ENCODE measurements at regions not wholly inside any gene's neighbourhood (a gene's known extent, or its start where the extent isn't known, plus 50 kb on each side); places are given as distances from the start of the nearest gene placed in this dataset.
"Not testable (repeated sequence)": the region's sequence is repeated elsewhere in the genome, so short reads cannot be mapped to it uniquely, and the experiment has no call there.

DNA sequence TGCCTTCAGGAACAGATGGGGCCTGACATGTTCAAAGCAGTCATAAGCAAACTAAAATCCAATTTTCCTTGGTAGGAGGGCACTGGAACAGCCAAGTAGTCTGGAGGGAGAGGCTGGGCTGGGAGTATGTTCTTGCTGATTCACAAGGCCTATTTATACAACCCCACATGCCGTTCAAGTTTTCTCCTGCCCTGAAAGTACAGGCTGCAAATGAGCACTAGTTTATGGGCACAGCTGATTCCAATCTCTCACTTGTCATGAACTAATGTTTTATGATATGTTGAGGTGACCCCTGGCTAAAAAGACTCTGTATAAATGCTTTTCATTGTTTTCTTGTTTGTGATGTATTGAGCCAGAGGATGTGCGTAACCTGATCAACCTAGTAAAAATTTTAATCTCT, 183.4 kb upstream of the SRD5A2 start:
- no peak overlapping the region for H3K4me3 ChIP-seq (ENCODE audit: control insufficient read depth, low read depth, low read length)
- TF ChIP-seq, protein P1, sequence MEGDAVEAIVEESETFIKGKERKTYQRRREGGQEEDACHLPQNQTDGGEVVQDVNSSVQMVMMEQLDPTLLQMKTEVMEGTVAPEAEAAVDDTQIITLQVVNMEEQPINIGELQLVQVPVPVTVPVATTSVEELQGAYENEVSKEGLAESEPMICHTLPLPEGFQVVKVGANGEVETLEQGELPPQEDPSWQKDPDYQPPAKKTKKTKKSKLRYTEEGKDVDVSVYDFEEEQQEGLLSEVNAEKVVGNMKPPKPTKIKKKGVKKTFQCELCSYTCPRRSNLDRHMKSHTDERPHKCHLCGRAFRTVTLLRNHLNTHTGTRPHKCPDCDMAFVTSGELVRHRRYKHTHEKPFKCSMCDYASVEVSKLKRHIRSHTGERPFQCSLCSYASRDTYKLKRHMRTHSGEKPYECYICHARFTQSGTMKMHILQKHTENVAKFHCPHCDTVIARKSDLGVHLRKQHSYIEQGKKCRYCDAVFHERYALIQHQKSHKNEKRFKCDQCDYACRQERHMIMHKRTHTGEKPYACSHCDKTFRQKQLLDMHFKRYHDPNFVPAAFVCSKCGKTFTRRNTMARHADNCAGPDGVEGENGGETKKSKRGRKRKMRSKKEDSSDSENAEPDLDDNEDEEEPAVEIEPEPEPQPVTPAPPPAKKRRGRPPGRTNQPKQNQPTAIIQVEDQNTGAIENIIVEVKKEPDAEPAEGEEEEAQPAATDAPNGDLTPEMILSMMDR (conservative IDR thresholded peaks at IDR 0.05; ENCODE audit: control insufficient read depth, insufficient read depth, low read depth, low read length): no peak
- DNase-seq (ENCODE audit: low read depth): peak; percentile 0

GRCh38 chr2:31762085-31762484, 181.3 kb upstream of the SRD5A2 start:
- no peak overlapping the region for H3K4me3 ChIP-seq (ENCODE audit: control insufficient read depth, low read depth, low read length)
- no peak for DNase-seq (ENCODE audit: low read depth)
- TF ChIP-seq, protein P1 (conservative IDR thresholded peaks at IDR 0.05; ENCODE audit: control insufficient read depth, insufficient read depth, low read depth, low read length): no peak

DNA sequence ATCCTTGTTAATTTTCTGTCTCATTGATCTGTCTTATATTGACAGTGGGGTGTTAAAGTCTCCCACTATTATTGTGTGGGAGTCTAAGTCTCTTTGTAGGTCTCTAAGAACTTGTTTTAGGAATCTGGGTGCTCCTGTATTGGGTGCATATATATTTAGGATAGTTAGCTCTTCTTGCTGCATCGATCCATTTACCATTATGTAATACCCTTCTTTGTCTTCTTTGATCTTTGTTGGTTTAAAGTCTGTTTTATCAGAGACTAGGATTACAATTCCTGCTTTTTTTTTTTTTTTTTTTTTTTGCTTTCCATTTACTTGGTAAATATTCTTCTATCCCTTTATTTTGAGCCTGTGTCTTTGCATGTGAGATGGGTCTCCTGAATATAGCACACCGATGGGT, 176.6 kb upstream of the SRD5A2 start:
- not testable (repeated sequence) for H3K4me3 ChIP-seq (ENCODE audit: control insufficient read depth, low read depth, low read length); DNase-seq (ENCODE audit: low read depth)

DNA sequence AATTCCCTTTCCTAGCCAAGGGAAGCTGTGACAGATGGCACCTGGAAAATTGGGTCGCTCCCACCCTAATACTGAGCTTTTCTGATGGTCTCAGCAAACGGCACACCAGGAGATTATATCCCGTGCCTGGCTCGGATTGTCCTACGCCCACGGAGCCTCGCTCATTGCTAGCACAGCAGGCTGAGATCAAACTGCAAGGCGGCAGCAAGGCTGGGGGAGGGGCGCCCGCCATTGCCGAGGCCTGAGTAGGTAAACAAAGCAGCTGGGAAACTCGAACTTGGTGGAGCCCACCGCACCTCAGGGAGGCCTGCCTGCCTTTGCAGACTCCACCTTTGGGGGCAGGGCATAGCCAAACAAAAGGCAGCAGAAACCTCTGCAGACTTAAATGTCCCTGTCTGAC, 168.0 kb upstream of the SRD5A2 start:
- not testable (repeated sequence) for DNase-seq (ENCODE audit: low read depth); H3K4me3 ChIP-seq (ENCODE audit: control insufficient read depth, low read depth, low read length)

DNA sequence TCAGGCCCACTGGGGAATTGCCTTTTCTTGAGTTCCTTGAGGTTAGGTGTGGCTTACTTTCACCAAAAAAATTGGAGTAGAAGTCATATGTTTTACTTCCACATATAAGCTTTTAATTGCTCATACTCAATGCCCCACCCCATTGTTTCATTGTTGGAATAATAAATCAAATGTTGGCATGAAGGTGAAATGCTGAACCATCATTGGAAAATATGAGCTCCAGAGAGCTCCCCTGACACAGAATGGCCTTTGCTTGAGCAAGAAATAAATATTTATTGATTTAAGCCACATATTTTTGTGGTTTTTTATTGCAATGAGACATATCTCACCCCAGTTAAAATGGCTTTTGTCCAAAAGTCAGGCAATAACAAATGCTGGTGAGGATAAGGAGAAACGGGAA, 167.3 kb upstream of the SRD5A2 start:
- no peak overlapping the region for H3K4me3 ChIP-seq (ENCODE audit: control insufficient read depth, low read depth, low read length)
- TF ChIP-seq, protein P1 (conservative IDR thresholded peaks at IDR 0.05; ENCODE audit: control insufficient read depth, insufficient read depth, low read depth, low read length): no peak
- no peak for DNase-seq (ENCODE audit: low read depth)

DNA sequence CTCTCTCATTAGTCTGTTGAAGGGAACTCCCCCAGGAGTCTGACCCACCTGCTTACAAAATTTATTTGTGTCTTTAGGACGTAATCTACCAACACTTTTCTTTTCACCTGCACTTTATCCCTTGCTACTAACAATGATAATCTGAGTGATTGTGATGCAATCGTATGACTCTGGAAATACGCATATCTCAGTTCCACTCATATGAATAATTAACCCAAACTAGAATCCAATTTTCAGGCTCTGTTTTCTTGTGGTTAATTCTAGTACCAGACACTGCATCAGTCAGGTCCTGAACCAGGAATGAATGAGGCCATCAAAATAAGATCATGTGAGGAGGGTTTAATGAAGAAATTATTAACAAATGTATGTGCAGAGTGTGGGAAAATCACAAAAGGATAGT, 158.4 kb upstream of the SRD5A2 start:
- TF ChIP-seq, protein P1 (conservative IDR thresholded peaks at IDR 0.05; ENCODE audit: control insufficient read depth, insufficient read depth, low read depth, low read length): no peak
- DNase-seq (ENCODE audit: low read depth): no peak
- no peak overlapping the region for H3K4me3 ChIP-seq (ENCODE audit: control insufficient read depth, low read depth, low read length)

DNA sequence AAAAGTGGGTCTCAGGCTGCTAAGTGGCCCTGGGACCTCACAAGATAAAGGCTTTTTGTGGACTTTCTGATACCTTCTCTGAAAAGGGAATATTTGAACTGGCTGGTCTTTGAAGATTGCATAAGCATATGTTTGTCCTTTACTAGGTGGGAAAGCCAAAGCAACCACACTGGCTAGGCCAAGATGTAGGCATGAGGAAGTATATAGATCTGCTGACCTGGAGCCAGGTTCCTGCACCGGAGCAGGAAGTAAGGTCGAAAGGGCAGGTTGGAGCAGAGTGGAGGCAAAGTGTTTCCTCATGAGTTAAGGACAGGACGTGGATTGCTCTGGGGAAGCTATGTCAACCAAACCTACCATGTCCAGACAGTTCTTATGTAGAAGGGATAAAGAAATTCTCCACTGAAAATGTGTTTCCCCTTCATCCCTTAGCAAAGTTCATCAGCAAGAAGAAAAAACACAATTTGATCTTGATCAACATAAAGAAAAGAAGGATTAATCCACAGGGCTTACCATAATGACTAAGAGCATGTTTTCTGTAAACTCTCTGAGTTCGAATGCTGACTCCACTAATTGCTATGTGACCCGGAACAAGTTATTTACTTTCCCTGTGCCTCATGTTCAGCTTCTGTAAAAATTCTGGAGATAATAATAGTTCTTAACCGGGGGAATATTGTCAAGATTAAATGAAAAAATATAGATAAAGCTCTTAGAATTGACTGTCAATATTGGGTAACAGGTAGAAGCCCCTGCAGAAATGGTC, 156.1 kb upstream of the SRD5A2 start:
- TF ChIP-seq, protein P1 (conservative IDR thresholded peaks at IDR 0.05; ENCODE audit: control insufficient read depth, insufficient read depth, low read depth, low read length): no peak
- DNase-seq (ENCODE audit: low read depth): no peak
- H3K4me3 ChIP-seq (ENCODE audit: control insufficient read depth, low read depth, low read length): no peak overlapping the region

DNA sequence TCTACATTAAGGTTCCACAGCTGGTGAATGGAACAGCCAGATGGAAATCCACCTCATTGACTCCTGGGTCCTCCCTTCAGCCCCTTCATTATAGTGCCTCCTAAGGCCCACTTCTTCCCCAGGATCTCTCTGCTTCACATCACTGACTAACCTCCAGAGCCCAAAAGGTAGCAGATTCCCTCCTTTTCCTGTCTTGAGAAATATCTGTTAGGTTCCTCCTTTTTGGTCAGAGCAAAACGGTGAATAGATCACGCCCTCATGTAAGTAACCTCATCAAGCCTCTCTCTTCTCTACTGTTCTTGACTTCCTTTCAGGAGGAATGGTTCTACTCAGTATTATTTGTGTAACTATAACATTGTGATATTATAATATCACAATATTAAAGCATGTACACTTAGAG, 155.0 kb upstream of the SRD5A2 start:
- TF ChIP-seq, protein P1 (conservative IDR thresholded peaks at IDR 0.05; ENCODE audit: control insufficient read depth, insufficient read depth, low read depth, low read length): no peak
- no peak for DNase-seq (ENCODE audit: low read depth)
- no peak overlapping the region for H3K4me3 ChIP-seq (ENCODE audit: control insufficient read depth, low read depth, low read length)

All from fibroblast of mammary gland (primary cell).